ENCODE measurements at regions not wholly inside any gene's neighbourhood (a gene's known extent, or its start where the extent isn't known, plus 50 kb on each side); places are given as distances from the start of the nearest gene placed in this dataset.
A peak's percentile ranks its signal among the peaks of the same experiment; 100 is the strongest.

GRCh38 chr12:93107514-93108312, 178.6 kb upstream of the EEA1 start:
- DNase-seq, result no peak

DNA sequence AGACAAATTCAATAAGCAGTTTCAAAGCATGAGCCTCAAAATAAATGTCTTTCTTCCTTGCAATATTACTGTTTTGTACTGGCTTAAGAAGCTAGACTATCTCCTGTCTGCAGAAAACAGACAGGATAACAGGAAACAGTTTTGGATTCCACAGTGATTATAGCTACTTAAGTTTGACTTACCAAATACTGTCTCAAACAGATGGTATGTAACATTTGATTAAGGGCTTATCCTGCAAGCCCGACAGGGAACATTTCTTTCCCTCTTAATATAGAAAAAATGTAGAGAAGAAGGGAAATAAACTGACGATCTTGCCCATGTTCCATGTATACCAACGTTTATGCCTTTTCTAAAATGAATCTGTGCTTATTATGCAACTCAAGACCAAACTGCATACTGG, 179.9 kb upstream of the EEA1 start:
- no peak for DNase-seq

GRCh38 chr12:93109551-93110203, 180.6 kb upstream of the EEA1 start:
- no peak for DNase-seq

DNA sequence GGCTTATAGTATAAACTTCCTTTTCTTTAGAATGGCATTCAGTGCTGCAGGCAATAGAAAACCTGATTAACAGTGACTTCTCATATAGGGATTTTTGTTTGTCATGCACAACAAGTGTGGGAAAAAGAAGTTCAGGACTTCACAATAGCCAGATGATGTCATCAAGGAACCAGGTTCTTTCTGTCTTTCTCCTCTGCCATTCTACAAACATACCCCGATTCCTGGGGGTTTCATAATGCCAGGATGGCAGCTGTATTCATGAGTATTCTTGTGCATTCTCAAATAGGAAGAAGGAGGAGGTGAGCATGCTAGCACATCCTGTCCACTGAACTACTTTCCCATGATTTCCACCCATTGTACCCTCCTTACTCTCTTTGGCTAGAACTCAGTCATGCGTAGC, 182.7 kb upstream of the EEA1 start:
- no peak for DNase-seq

- DNase-seq, result no peak
Observed at GRCh38 chr12:93113317-93114006, 184.4 kb upstream of the EEA1 start.

DNA sequence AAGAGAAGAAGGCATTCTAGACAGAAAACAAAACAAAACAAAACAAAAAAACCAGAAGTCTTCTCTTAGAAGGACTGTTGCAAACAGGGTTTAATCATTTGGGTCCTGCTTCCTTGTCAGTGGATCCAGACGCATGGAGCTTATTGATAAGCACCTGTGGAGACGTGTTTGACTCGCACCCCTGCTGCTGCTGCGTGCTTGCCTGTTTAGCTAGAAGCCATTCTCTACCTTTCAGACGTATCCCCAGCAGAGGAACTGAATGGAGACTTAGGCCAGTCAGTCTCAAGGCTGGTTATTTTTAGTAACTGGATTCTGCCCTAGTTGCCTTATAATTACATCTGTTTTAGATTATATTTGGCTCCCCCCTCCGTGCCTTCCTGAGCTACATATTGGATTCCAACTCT, 186.1 kb upstream of the EEA1 start:
- no peak for DNase-seq

DNA sequence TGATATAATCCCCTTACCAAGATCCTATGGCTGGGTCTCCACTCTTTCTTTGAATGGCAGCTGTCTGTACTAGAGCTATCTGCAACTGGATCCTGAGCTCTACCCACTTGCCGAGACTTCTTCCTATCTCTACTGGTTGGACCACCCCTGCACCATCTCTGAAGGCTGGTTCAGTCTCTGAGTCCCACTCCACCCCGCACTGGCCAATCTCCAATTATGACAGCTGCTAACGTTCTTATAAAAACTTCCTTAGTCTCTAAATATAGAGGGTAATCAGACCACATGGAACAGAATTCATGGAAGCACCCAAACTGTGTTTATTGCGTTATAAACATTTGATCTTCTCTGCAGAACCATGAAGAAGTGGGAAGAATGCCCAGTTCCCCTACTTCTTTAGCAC, 186.6 kb upstream of the EEA1 start:
- no peak for DNase-seq

GRCh38 chr12:93116632-93117031, 187.5 kb upstream of the EEA1 start:
- DNase-seq, result no peak

DNA sequence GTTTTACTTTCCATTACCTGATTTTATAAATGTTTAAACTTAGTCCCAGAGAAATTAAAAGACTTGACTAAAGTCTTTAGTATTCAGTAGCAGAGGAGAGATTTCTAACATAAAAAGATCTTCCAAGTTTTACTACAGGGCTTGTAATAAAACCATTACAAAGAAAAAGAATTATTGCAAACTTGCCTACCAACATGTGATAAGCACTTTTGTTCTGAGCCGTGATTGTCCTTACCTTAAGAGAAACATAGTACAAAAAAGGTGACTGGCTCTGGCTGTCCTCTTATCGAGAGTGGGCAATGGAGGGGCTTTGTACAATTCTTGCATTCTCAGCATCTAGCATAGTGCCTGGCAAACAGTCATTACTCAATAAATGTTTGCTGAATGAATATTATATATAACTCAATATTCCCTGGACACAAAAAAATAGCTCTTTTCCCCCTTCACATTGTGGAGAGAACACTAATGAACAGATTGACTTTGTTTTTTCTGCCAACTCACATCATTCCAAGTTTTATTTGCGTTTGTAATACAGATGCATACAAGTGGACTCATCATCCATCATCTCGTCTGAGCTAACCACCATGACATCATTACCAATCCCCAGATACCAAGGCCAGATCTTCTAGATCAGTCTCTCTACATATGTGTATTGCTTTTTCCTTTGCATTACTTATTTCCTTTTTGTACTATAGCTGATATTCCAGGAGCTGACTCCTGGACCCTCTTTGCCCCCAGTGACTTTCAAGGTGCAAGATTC, 192.8 kb upstream of the EEA1 start:
- DNase-seq, result no peak

- DNase-seq, result no peak
Observed at GRCh38 chr12:93122569-93123091, 193.5 kb upstream of the EEA1 start.

DNA sequence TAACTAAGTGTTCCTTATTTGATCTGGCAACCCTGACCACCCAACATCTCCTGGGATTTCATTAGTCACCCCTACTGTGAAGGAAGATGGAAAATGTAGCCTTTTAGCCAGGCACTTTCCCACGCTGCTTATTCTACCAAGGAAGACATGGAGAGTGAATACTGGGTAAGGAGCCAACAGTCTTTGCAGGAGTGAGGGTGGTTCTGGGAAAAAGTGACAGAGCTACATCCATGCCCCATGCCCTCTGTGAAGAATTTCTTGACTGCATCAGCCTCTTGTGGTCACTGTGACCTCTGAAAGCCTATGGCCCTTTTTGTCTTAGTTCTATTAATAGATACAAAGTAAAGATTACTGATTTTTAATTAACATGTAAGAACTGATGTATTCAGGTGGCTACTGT, 196.0 kb upstream of the EEA1 start:
- DNase-seq, result no peak

DNA sequence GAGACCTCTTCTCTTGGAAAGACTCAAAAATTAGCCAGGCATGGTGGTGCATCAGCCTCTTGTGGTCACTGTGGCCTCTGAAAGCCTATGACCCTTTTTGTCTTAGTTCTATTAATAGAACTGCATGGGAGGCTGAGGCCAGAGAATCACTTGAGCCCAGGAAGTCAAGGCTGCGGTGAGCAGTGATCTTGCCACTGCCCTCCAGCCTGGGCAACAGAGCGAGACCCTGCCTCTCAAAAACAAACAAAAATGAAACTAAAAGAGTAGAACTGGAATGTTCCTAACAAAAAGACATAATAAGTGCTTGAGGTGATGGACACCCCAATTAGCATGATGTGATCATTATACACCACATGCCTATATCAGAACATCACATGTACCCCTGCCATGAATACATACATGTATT, 197.0 kb upstream of the EEA1 start:
- DNase-seq, result no peak

- DNase-seq, result no peak
Observed at GRCh38 chr12:93127107-93127560, 198.0 kb upstream of the EEA1 start.

GRCh38 chr12:93127582-93128331, 198.7 kb upstream of the EEA1 start:
- DNase-seq, result no peak

- no peak for DNase-seq
Observed at GRCh38 chr12:93128332-93128707, 199.2 kb upstream of the EEA1 start.

DNA sequence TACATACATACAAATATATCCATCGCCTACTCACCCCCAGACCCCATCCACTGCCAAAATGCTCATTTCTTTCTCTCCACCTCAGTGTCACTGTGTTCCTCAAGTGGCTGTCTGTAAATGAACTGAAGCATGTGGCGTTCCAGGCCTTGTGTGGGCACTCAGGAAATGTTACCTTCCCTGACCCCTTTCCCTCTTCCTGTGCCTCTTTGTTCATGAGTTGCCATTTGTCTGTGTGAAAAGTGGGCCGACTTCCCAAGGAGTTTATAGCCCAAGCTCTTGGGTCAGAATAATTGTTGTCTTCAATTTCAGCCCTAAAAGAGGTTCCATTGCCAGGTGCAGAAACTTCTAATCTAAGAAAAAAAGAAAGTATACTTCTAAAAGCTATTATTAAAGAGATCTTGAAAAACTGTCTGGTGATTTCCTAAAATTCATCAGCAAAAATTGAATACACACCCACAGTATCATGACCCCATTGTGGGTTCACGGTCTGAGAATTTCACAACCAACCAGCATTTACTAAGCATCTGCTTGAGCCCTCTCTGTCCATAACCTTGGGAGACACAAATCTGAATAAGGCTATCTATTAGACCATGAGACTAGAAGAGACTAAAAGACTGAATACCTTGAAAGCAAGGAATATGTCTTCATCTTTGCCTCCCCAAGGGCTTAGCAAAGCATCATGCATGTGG, 201.4 kb upstream of the EEA1 start:
- DNase-seq, result no peak

DNA sequence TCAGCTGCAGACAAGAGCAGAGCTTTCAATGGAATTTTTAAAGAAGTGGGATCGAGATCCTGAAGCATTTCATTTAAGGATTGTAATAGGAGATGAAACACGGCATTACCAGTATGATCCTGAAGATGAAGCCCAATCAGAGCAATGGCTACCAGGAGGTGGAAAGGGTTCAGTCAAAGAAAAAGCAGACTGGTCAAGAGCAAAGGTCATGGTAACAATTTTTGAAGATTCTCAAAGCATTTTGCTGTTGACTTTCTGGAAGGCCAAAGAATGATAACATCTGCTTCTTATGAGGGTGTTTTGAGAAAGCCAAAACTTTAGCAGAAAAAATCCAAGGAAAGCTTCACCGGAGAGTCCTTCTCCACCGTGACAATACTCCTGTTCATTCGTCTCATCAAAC, 204.3 kb upstream of the EEA1 start:
- no peak for DNase-seq

GRCh38 chr12:93134175-93134890, 205.2 kb upstream of the EEA1 start:
- no peak for DNase-seq

- no peak for DNase-seq
Observed at GRCh38 chr12:93134893-93135285, 205.8 kb upstream of the EEA1 start.

DNA sequence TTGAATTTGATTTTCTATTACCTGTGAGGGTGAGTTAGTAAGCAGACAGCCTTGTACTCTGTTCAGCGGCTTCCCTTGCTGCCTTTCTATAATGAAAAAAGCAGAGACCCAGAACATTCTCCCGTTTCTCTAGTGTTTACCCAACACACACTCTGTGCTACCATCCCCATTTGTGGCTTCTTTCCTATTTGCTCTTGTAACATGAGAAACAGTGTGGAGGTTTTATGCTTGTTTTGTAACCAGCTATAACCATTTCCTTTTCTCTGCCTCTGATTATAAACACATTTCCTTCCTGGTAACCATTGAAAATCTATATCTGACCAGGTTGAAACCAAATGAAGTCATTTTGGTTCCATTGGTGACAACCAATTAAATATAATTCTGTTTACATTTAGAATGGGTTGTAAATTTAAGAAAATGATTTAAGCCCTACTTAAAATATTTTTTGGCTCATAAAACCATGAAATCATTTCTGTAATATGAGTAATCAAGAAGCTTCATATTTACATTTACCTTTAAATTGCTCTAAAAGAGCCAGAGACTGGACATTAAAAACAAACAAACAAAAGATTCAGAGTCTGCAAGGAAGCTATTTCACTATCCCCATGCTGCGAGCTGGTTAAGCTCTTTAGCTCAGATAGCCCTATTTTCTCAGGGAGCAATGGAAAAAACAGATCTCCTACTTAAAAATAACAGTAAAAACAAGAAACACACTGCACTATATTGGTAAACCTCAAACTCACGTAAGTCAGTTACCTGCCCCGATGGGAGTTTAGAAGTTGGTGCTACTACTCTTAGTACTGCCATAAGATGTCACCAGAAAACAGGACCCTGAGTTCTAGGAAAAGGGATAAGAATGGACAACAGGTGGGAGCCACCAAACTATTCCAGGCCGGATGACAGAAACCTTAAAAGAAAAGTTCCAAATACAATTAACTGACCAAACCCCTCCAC, 206.5 kb upstream of the EEA1 start:
- DNase-seq, result peak; percentile 28

Measured in KG1 (cell line).